SK-N-SH (cell line): ENCODE measurements at regions not wholly inside any gene's neighbourhood (a gene's known extent, or its start where the extent isn't known, plus 50 kb on each side); places are given as distances from the start of the nearest gene placed in this dataset.

Source experiments
- CTCF ChIA-PET: fragments of 300-600, 350-600 bp; formaldehyde crosslinking; extraction: SDS; loops from one replicate; lab custom pipeline; 2021; lab: Yijun Ruan, JAX
- POLR2A ChIA-PET: fragments of 350-600 bp; sonication (Branson Sonifier 250); formaldehyde crosslinking; extraction: SDS; loops from one replicate; lab custom pipeline; 2020; ENCODE audit warnings: antibody characterized with exemption, inconsistent platforms; lab: Yijun Ruan, JAX
- DNase-seq: peaks from one replicate; pipeline ENCODE4 v3.0.0; 2012
- H2AFZ ChIP-seq: fragments of 200-600 bp; sonication (generic); 2 replicates; pipeline ENCODE4 v1.8.1; 2016; ENCODE audit warnings: antibody characterized with exemption, mild to moderate bottlenecking, low read depth
- H3F3A ChIP-seq: fragments of 200-600 bp; sonication (generic); replicated peaks from 2 replicates; pipeline ENCODE3; 2016; ENCODE audit warnings: antibody characterized with exemption, mild to moderate bottlenecking; ENCODE audit not compliant: insufficient read depth
- H3K27ac ChIP-seq, 2 experiments: fragments of 200-500 bp in 1 of 2; fragments of 200-600 bp in 1 of 2; sonication (Bioruptor generic) in 1 of 2; sonication (generic), shearing (Covaris generic) in 1 of 2; 2 replicates each; pipeline versions ENCODE4 v1.5.1 to v1.6.1; 2014 to 2016; ENCODE audit warnings: low read depth in 2 of 2, inconsistent platforms in 1 of 2, low read length in 1 of 2, mild to moderate bottlenecking in 1 of 2, mixed read lengths in 1 of 2
- H3K27me3 ChIP-seq: fragments of 200-600 bp; sonication (generic), shearing (Covaris generic); 2 replicates; pipeline ENCODE4 v1.6.1; 2016; ENCODE audit warnings: mixed run types; ENCODE audit not compliant: insufficient read depth
- H3K36me3 ChIP-seq, 2 experiments: fragments of 200-500 bp in 1 of 2; fragments of 200-600 bp in 1 of 2; sonication (Bioruptor generic) in 1 of 2; sonication (generic) in 1 of 2; replicated peaks in 1 of 2; 2 replicates each; pipeline versions ENCODE3 to v1.5.1; 2014 to 2016; ENCODE audit warnings: low read length in 1 of 2, mild to moderate bottlenecking in 1 of 2; ENCODE audit not compliant: insufficient read depth in 2 of 2, control insufficient read depth in 1 of 2
- H3K4me1 ChIP-seq, 2 experiments: fragments of 200-500 bp in 1 of 2; fragments of 200-600 bp in 1 of 2; sonication (Bioruptor generic) in 1 of 2; sonication (generic), shearing (Covaris generic) in 1 of 2; 2 replicates each; pipeline versions ENCODE4 v1.5.1 to v1.6.1; 2014 to 2016; ENCODE audit warnings: low read depth in 1 of 2, low read length in 1 of 2, mixed run types in 1 of 2; ENCODE audit not compliant: insufficient read depth in 2 of 2, control insufficient read depth in 1 of 2
- H3K4me2 ChIP-seq: fragments of 200-600 bp; sonication (generic), shearing (Covaris generic); 2 replicates; pipeline ENCODE4 v1.6.1; 2017; ENCODE audit warnings: mixed run types
- H3K4me3 ChIP-seq, 2 experiments: fragments of 200-500 bp in 1 of 2; fragments of 200-600 bp in 1 of 2; sonication (Bioruptor generic) in 1 of 2; sonication (generic), shearing (Covaris generic) in 1 of 2; 2 replicates each; pipeline versions ENCODE4 v1.5.1 to v1.8.1; 2014 to 2016; ENCODE audit warnings: low read depth in 2 of 2, inconsistent platforms in 1 of 2, low read length in 1 of 2, mild to moderate bottlenecking in 1 of 2, mixed read lengths in 1 of 2, moderate library complexity in 1 of 2
- H3K79me2 ChIP-seq: fragments of 200-600 bp; sonication (generic); 2 replicates; pipeline ENCODE4 v1.8.1; 2017; ENCODE audit warnings: mild to moderate bottlenecking; ENCODE audit not compliant: insufficient read depth
- H3K9ac ChIP-seq: fragments of 200-600 bp; sonication (generic); 2 replicates; pipeline ENCODE4 v1.6.1; 2017; ENCODE audit warnings: mixed run types
- H3K9me2 ChIP-seq: fragments of 200-600 bp; sonication (generic); 2 replicates; pipeline ENCODE4 v1.6.1; 2017; ENCODE audit warnings: mixed run types
- H3K9me3 ChIP-seq: fragments of 200-600 bp; sonication (generic); 2 replicates; pipeline ENCODE4 v1.6.1; 2017; ENCODE audit warnings: mixed run types, mild to moderate bottlenecking, moderate library complexity
- H4K20me1 ChIP-seq: fragments of 200-600 bp; sonication (generic); 2 replicates; pipeline ENCODE4 v1.6.1; 2017; ENCODE audit warnings: mild to moderate bottlenecking, mixed run types; ENCODE audit not compliant: insufficient read depth
- CHD2 ChIP-seq: fragments of 150-350 bp; IDR thresholded peaks from 2 replicates; pipeline ENCODE4 v1.6.1; 2018; ENCODE audit warnings: low read length; ENCODE audit not compliant: partially characterized antibody
- CTCF ChIP-seq: fragments of 200-600 bp; sonication (generic); IDR thresholded peaks from 2 replicates; pipeline ENCODE4 v1.6.1; 2017; ENCODE audit warnings: antibody characterized with exemption, mild to moderate bottlenecking, moderate library complexity
- ELF1 ChIP-seq: IDR thresholded peaks from 2 replicates; pipeline ENCODE4 v1.4.0; 2012
- FOSL2 ChIP-seq: IDR thresholded peaks from 2 replicates; pipeline ENCODE4 v1.4.0; 2012; ENCODE audit warnings: low read depth, mild to moderate bottlenecking, moderate library complexity, borderline replicate concordance
- FOXM1 ChIP-seq: IDR thresholded peaks from 2 replicates; pipeline ENCODE4 v1.4.0; 2012; ENCODE audit warnings: low read depth, mild to moderate bottlenecking
- GATA2 ChIP-seq: sonication (generic); formaldehyde crosslinking; IDR thresholded peaks from 2 replicates; pipeline ENCODE4 v1.5.0; 2020; ENCODE audit warnings: mild to moderate bottlenecking, missing genetic modification reagents
- MXI1 ChIP-seq: IDR thresholded peaks from 2 replicates; pipeline ENCODE4 v1.6.1; 2012; ENCODE audit warnings: mild to moderate bottlenecking, low read depth, low read length, improper control_type of control experiment
- NFIC ChIP-seq: IDR thresholded peaks from 2 replicates; pipeline ENCODE4 v1.4.0; 2012; ENCODE audit warnings: borderline replicate concordance
- RCOR1 ChIP-seq: fragments of 150-350 bp; IDR thresholded peaks from 2 replicates; pipeline ENCODE4 v1.6.1; 2017; ENCODE audit warnings: antibody characterized with exemption, low read length
- REST ChIP-seq: IDR thresholded peaks from 2 replicates; pipeline ENCODE4 v1.6.1; 2012; ENCODE audit warnings: mild to moderate bottlenecking, low read depth, low read length, moderate library complexity
- RFX5 ChIP-seq: IDR thresholded peaks from 2 replicates; pipeline ENCODE4 v1.6.1; 2012; ENCODE audit warnings: mild to moderate bottlenecking, improper control_type of control experiment, low read length
- SIN3A ChIP-seq: IDR thresholded peaks from 2 replicates; pipeline ENCODE4 v1.6.1; 2012; ENCODE audit warnings: low read depth, mild to moderate bottlenecking, low read length, moderate library complexity, borderline replicate concordance
- TAF1 ChIP-seq: IDR thresholded peaks from 2 replicates; pipeline ENCODE4 v1.6.1; 2012; ENCODE audit warnings: low read depth, mild to moderate bottlenecking, low read length, moderate library complexity, borderline replicate concordance
- TCF12 ChIP-seq: IDR thresholded peaks from 2 replicates; pipeline ENCODE4 v1.4.0; 2012
- WGBS: methylation state at CpG from one replicate; pipeline ENCODE4 v1.1.6; 2017; ENCODE audit warnings: low lambda C conversion rate; 5-methylcytosine and 5-hydroxymethylcytosine counted together
- TF ChIP-seq, protein P1 (sequence below): IDR thresholded peaks from 2 replicates; pipeline ENCODE4; 2012
- TF ChIP-seq, protein P2 (sequence below): IDR thresholded peaks from 2 replicates; pipeline ENCODE4 v1.4.0; 2012; ENCODE audit warnings: low read depth, borderline replicate concordance

DNA sequence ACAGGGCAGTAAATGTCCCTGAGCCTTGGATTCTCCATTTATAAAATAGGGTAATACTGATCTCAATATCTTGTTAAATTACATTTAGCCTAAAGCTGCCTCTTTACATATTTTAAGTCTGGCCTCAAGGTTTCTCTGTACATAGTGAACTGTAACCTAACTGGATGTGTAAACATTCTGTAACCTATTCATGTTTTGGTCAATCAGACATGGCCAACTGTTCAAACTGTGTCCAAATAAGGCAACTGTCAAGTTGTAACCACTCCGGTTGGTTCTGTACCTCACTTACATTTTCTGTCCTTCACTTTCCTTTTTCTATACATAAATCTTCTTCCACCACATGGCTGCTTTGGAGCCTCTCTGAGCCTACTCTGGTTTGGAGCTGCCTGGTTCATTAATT lies 107.1 kb upstream of the ITGB1 start (continued):
- no peak for TF ChIP-seq REST
- TF ChIP-seq TAF1, result no peak
- TF ChIP-seq, protein P1, sequence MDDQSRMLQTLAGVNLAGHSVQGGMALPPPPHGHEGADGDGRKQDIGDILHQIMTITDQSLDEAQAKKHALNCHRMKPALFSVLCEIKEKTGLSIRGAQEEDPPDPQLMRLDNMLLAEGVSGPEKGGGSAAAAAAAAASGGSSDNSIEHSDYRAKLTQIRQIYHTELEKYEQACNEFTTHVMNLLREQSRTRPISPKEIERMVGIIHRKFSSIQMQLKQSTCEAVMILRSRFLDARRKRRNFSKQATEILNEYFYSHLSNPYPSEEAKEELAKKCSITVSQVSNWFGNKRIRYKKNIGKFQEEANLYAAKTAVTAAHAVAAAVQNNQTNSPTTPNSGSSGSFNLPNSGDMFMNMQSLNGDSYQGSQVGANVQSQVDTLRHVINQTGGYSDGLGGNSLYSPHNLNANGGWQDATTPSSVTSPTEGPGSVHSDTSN, result no peak
- TF ChIP-seq, all 33 proteins: peak for 0

DNA sequence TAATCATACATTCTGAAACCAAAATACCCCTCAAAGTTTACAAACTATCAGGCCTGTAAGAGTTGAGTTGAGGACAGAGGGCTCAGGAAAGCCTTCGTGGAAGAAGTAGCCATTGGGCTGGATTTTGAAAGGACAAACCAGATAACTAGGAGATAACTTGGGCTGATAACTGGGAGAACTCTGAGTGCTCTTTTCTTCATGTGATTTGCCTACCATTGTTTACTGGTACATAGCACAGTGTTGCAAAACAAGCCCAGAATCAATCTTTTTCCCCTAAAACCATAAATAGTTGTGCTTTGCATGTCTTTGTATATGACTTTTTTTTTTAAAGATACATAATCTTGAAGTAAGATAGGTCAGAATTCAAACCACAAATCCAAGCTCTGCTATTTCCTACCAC lies 106.7 kb upstream of the ITGB1 start:
- Histone ChIP-seq H3K27ac (no peak overlapping the region), H3K9ac (no peak overlapping the region), H3K9me3 (no peaks in the 10 kb centered on the region), H3K4me3 (no peak overlapping the region), H3K4me2 (no peak overlapping the region), H4K20me1 (no peaks in the 10 kb centered on the region), H3K9me2 (no peaks in the 10 kb centered on the region), H3K4me1 (no peaks in the 10 kb centered on the region), H3K36me3 (no peaks in the 10 kb centered on the region), H2AFZ (no peak overlapping the region), H3K27me3 (no peaks in the 10 kb centered on the region), H3K79me2 (no peaks in the 10 kb centered on the region), H3F3A (peaks cover 5% of the 10 kb centered on the region)
- TF ChIP-seq, protein P2, sequence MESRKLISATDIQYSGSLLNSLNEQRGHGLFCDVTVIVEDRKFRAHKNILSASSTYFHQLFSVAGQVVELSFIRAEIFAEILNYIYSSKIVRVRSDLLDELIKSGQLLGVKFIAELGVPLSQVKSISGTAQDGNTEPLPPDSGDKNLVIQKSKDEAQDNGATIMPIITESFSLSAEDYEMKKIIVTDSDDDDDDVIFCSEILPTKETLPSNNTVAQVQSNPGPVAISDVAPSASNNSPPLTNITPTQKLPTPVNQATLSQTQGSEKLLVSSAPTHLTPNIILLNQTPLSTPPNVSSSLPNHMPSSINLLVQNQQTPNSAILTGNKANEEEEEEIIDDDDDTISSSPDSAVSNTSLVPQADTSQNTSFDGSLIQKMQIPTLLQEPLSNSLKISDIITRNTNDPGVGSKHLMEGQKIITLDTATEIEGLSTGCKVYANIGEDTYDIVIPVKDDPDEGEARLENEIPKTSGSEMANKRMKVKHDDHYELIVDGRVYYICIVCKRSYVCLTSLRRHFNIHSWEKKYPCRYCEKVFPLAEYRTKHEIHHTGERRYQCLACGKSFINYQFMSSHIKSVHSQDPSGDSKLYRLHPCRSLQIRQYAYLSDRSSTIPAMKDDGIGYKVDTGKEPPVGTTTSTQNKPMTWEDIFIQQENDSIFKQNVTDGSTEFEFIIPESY, result no peak
- TF ChIP-seq TCF12 (no peak), SIN3A (no peak), GATA2 (CRISPR knock-in tag) (no peak), NFIC (no peak), CHD2 (no peak), FOSL2 (no peak), RCOR1 (no peak), ELF1 (no peak), RFX5 (no peak), FOXM1 (no peak), MXI1 (no peak), CTCF (no peak)
- TF ChIP-seq, protein P1, result no peak
- ChIA-PET CTCF (no interaction called here), POLR2A (no interaction called here)
- DNase-seq, result no peak
- WGBS, result 71% methylated on average over 1 of the region's 1 CpG
